H9 (cell line): ENCODE measurements at regions not wholly inside any gene's neighbourhood (a gene's known extent, or its start where the extent isn't known, plus 50 kb on each side); places are given as distances from the start of the nearest gene placed in this dataset.

Source experiments
- DNase-seq: peaks from one replicate; pipeline ENCODE4 v3.0.0-alpha.2; 2017
- H2AFZ ChIP-seq: one replicate; pipeline ENCODE4 v1.6.1; 2013; ENCODE audit warnings: mild to moderate bottlenecking, low read length, control low read depth, moderate library complexity
- H2AK5ac ChIP-seq: 2 replicates; pipeline ENCODE4 v1.6.1; 2013; ENCODE audit warnings: low read length, control low read depth, mixed read lengths; ENCODE audit not compliant: insufficient read length
- H2BK120ac ChIP-seq: one replicate; pipeline ENCODE4 v1.6.1; 2013; ENCODE audit warnings: low read depth, mild to moderate bottlenecking, low read length, control low read depth, inconsistent platforms; ENCODE audit not compliant: poor library complexity, severe bottlenecking
- H2BK12ac ChIP-seq: 2 replicates; pipeline ENCODE4 v1.6.1; 2013; ENCODE audit warnings: low read length, control low read depth, mixed read lengths, low read depth; ENCODE audit not compliant: insufficient read length
- H2BK15ac ChIP-seq: 2 replicates; pipeline ENCODE4 v1.6.1; 2013; ENCODE audit warnings: low read depth, low read length, control low read depth
- H2BK20ac ChIP-seq: one replicate; pipeline ENCODE4 v1.6.1; 2013; ENCODE audit warnings: low read depth, mild to moderate bottlenecking, low read length, control low read depth, inconsistent platforms; ENCODE audit not compliant: poor library complexity, severe bottlenecking
- H2BK5ac ChIP-seq: 2 replicates; pipeline ENCODE4 v1.6.1; 2013; ENCODE audit warnings: low read length, control low read depth, mixed read lengths; ENCODE audit not compliant: insufficient read length
- H3K14ac ChIP-seq: 2 replicates; pipeline ENCODE4 v1.6.1; 2013; ENCODE audit warnings: low read length, control low read depth; ENCODE audit not compliant: insufficient read depth
- H3K18ac ChIP-seq: 2 replicates; pipeline ENCODE4 v1.6.1; 2013; ENCODE audit warnings: low read depth, mild to moderate bottlenecking, mixed read lengths, low read length, control low read depth; ENCODE audit not compliant: insufficient read length
- H3K23ac ChIP-seq: 2 replicates; pipeline ENCODE4 v1.6.1; 2013; ENCODE audit warnings: low read length, control low read depth, mixed read lengths, low read depth; ENCODE audit not compliant: insufficient read length
- H3K23me2 ChIP-seq: 2 replicates; pipeline ENCODE4 v1.6.1; 2013; ENCODE audit warnings: low read depth, mild to moderate bottlenecking, mixed read lengths, low read length, control low read depth; ENCODE audit not compliant: insufficient read length, poor library complexity, severe bottlenecking
- H3K27ac ChIP-seq: 2 replicates; pipeline ENCODE4 v1.5.1; 2013; ENCODE audit warnings: low read length, control low read depth, mixed read lengths, low read depth; ENCODE audit not compliant: insufficient read length
- H3K27me3 ChIP-seq: 2 replicates; pipeline ENCODE4 v1.6.1; 2013; ENCODE audit warnings: low read length, control low read depth, inconsistent platforms; ENCODE audit not compliant: insufficient read depth
- H3K4ac ChIP-seq: 2 replicates; pipeline ENCODE4 v1.6.1; 2013; ENCODE audit warnings: low read depth, mild to moderate bottlenecking, control low read depth, inconsistent platforms, low read length, moderate library complexity
- H3K4me1 ChIP-seq: 2 replicates; pipeline ENCODE4 v1.6.1; 2013; ENCODE audit warnings: low read length, control low read depth, inconsistent platforms; ENCODE audit not compliant: insufficient read depth
- H3K4me2 ChIP-seq: 2 replicates; pipeline ENCODE4 v1.6.1; 2013; ENCODE audit warnings: low read length, control low read depth, mixed read lengths; ENCODE audit not compliant: insufficient read length, insufficient read depth
- H3K56ac ChIP-seq: 2 replicates; pipeline ENCODE4 v1.6.1; 2013; ENCODE audit warnings: low read depth, mild to moderate bottlenecking, mixed read lengths, low read length, control low read depth; ENCODE audit not compliant: insufficient read length
- H3K79me1 ChIP-seq: 2 replicates; pipeline ENCODE4 v1.6.1; 2013; ENCODE audit warnings: low read depth, mild to moderate bottlenecking, moderate library complexity, low read length, control low read depth, inconsistent platforms; ENCODE audit not compliant: insufficient read depth, poor library complexity, severe bottlenecking
- H3K79me2 ChIP-seq: 2 replicates; pipeline ENCODE4 v1.6.1; 2013; ENCODE audit warnings: low read length, control low read depth, inconsistent platforms; ENCODE audit not compliant: insufficient read depth
- H3K9ac ChIP-seq: 2 replicates; pipeline ENCODE4 v1.6.1; 2013; ENCODE audit warnings: low read length, control low read depth, mixed read lengths; ENCODE audit not compliant: insufficient read length; ENCODE audit errors: extremely low read depth
- H3K9me3 ChIP-seq: one replicate; pipeline ENCODE4 v1.6.1; 2013; ENCODE audit warnings: low read depth, low read length, inconsistent platforms; ENCODE audit not compliant: control insufficient read depth
- H3T11ph ChIP-seq: one replicate; pipeline ENCODE4 v1.6.1; 2013; ENCODE audit warnings: mild to moderate bottlenecking, low read length, control low read depth, inconsistent platforms
- H4K20me1 ChIP-seq: one replicate; pipeline ENCODE4 v1.6.1; 2013; ENCODE audit not compliant: control insufficient read depth, insufficient read length, insufficient read depth
- H4K5ac ChIP-seq: 2 replicates; pipeline ENCODE4 v1.6.1; 2013; ENCODE audit warnings: low read depth, mild to moderate bottlenecking, mixed read lengths, low read length, control low read depth; ENCODE audit not compliant: insufficient read length
- H4K8ac ChIP-seq: replicated peaks from 2 replicates; pipeline ENCODE4 v1.6.1; 2013; ENCODE audit warnings: low read length, control low read depth, mixed read lengths, low read depth; ENCODE audit not compliant: insufficient read length
- H4K91ac ChIP-seq: 2 replicates; pipeline ENCODE4 v1.6.1; 2013; ENCODE audit warnings: low read depth, mild to moderate bottlenecking, moderate library complexity, mixed read lengths, low read length, control low read depth; ENCODE audit not compliant: insufficient read length
- H3K27ac Mint-ChIP-seq, 3 experiments: 2 replicates in 2 of 3; 3 replicates in 1 of 3; pipeline ENCODE4 v1.8.0; 2020 to 2021; ENCODE audit warnings: mixed read lengths in 3 of 3, mild to moderate bottlenecking in 1 of 3, moderate library complexity in 1 of 3
- H3K27me3 Mint-ChIP-seq: 2 replicates; pipeline ENCODE4 v1.8.0; 2021; ENCODE audit warnings: low read depth, mild to moderate bottlenecking, moderate library complexity, mixed read lengths
- H3K36me3 Mint-ChIP-seq, 3 experiments: 2 replicates in 2 of 3; 3 replicates in 1 of 3; pipeline ENCODE4 v1.8.0; 2020 to 2021; ENCODE audit warnings: low read depth in 3 of 3, mixed read lengths in 3 of 3; ENCODE audit not compliant: insufficient read depth in 1 of 3
- H3K4me1 Mint-ChIP-seq, 2 experiments: 2 replicates each; pipeline ENCODE4 v1.8.0; 2020; ENCODE audit warnings: mixed read lengths in 2 of 2
- H3K4me3 Mint-ChIP-seq, 2 experiments: 2 replicates in 1 of 2; 3 replicates in 1 of 2; pipeline ENCODE4 v1.8.0; 2020 to 2021; ENCODE audit warnings: mild to moderate bottlenecking in 2 of 2, mixed read lengths in 2 of 2, moderate library complexity in 1 of 2
- H3K9me3 Mint-ChIP-seq, 2 experiments: 2 replicates in 1 of 2; 3 replicates in 1 of 2; pipeline ENCODE4 v1.8.0; 2020; ENCODE audit warnings: mild to moderate bottlenecking in 2 of 2, mixed read lengths in 2 of 2, moderate library complexity in 1 of 2
- CTCF ChIP-seq: fragments of 200-600 bp; sonication (generic); conservative IDR thresholded peaks from 3 replicates; pipeline ENCODE4 v1.8.0; 2021; ENCODE audit warnings: antibody characterized with exemption, mild to moderate bottlenecking
- WGBS: extraction: QIAGEN DNeasy Blood & Tissue Kit; methylation state at CpG from one replicate; pipeline ENCODE4 v1.1.7; 2013; ENCODE audit warnings: missing lambda C conversion rate, low lambda C conversion rate, mixed read lengths; ENCODE audit not compliant: insufficient read length; ENCODE audit errors: extremely low coverage; 5-methylcytosine and 5-hydroxymethylcytosine counted together

- H3T11ph ChIP-seq, result no peak overlapping the region
- no peaks in the 10 kb centered on the region; a peak in 1 of 7 replicates for H3K36me3 Mint-ChIP-seq
- no peaks in the 10 kb centered on the region for H3K4me1 Mint-ChIP-seq
- H3K9ac ChIP-seq, result no peak overlapping the region
- no peak overlapping the region for H3K56ac ChIP-seq
- no peak overlapping the region for H3K27ac ChIP-seq
- no peak overlapping the region for H3K4ac ChIP-seq
- H3K4me3 Mint-ChIP-seq, result no peak overlapping the region
- no peak overlapping the region for H2BK12ac ChIP-seq
- no peak overlapping the region for H4K8ac ChIP-seq
- H3K27me3 ChIP-seq, result no peaks in the 10 kb centered on the region
- no peak for TF ChIP-seq CTCF
- no CpG with 5 or more reads among the region's 15 CpGs for WGBS
- H3K9me3 Mint-ChIP-seq, result no peaks in the 10 kb centered on the region; a peak in 1 of 5 replicates
- no peaks in the 10 kb centered on the region for H3K4me1 ChIP-seq
- H2BK15ac ChIP-seq, result no peak overlapping the region
- H3K14ac ChIP-seq, result no peak overlapping the region; the same call in 1 of the 2 replicates
- no peak overlapping the region for H2AK5ac ChIP-seq
- H3K27me3 Mint-ChIP-seq, result peaks cover 5% of the 10 kb centered on the region; the same call in 1 of the 2 replicates
- H2BK120ac ChIP-seq, result no peak overlapping the region
- no peak overlapping the region for H3K27ac Mint-ChIP-seq
- no peak overlapping the region for H4K91ac ChIP-seq
- no peaks in the 10 kb centered on the region for H3K9me3 ChIP-seq
- no peak overlapping the region for H4K5ac ChIP-seq
- no peak overlapping the region for H2BK5ac ChIP-seq
- H2BK20ac ChIP-seq, result no peak overlapping the region
- H4K20me1 ChIP-seq, result no peaks in the 10 kb centered on the region
- no peaks in the 10 kb centered on the region for H3K79me2 ChIP-seq
- no peak overlapping the region for H3K4me2 ChIP-seq
- no peak overlapping the region for H2AFZ ChIP-seq
- H3K23me2 ChIP-seq, result no peaks in the 10 kb centered on the region
- no peak for DNase-seq
- H3K79me1 ChIP-seq, result no peaks in the 10 kb centered on the region
- no peak overlapping the region for H3K23ac ChIP-seq
- H3K18ac ChIP-seq, result no peak overlapping the region
Observed at GRCh38 chr16:55008836-55009510, 78.3 kb downstream of the IRX5 start.
